GM08714 (cell line): ENCODE measurements at regions not wholly inside any gene's neighbourhood (a gene's known extent, or its start where the extent isn't known, plus 50 kb on each side); places are given as distances from the start of the nearest gene placed in this dataset.
"Not testable (repeated sequence)": the region's sequence is repeated elsewhere in the genome, so short reads cannot be mapped to it uniquely, and the experiment has no call there.

ENCODE experiments used
- H3K4me3 ChIP-seq: fragments of 200-500 bp; sonication (Bioruptor generic); 2 replicates; pipeline ENCODE4 v1.5.1; 2014; ENCODE audit warnings: mild to moderate bottlenecking, low read length, inconsistent platforms
- ZNF274 ChIP-seq: IDR thresholded peaks from 2 replicates; pipeline ENCODE4 v1.6.1; 2012; ENCODE audit warnings: mild to moderate bottlenecking, low read depth, low read length

DNA sequence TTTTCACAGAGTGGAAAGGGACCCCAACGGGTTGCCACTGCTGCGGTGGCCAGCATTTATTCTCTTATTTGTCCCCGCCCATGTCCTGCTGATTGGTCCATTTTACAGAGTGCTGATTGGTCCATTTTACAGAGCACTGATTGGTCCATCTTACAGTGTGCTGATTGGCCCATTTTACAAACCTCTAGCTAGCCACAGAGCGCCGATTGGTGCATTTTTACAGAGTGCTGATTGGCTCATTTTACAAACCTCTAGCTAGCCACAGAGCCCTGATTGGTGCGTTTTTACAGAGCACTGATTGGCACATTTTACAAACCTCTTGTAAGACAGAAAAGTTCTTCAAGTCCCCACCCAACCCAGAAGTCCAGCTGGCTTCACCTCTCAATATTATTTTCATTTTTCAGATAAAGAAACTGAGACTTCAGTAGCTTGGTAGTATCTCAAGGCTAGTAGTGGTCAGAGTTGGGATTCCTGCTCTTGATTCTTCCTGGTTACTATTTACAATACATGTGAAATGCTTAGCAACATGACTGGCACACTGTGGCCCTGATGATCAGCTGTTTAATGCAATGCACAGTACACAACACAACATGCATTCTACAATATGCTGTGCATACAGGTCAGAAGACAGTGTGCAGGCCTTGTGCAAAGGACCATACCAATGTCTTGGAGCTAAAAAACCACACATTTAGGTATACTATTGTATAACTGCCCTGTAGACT, 63.6 kb upstream of the BOD1 start:
- no peak for TF ChIP-seq ZNF274

DNA sequence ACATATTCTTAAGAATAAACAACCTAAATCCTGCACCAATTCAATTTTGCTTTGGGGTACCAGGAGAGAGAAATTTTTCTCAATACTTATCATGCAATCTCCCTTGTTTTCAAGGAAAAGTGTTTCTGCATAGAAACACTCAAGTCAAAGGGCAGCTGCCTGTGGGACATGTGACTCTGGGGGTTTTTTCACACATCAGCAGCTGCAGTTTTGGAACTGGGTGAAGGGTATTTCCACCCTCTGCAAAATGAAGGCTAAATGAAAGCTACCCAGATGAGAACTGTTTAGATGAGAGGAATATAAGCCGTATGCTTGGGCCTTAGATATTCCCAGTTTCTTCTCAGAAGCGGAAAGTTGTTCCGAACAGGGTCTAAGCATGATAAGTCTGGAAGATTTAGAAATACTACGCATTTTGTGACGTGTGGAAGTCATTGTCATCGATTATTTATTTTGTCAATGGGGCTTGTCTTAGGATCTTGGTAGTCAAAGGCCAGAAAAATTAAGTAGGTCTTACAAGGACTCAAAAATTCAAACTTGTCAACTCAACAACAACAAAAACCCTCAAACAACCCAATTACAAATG, 64.3 kb upstream of the BOD1 start:
- H3K4me3 ChIP-seq = no peak overlapping the region
- no peak for TF ChIP-seq ZNF274

More for the DNA sequence above, 63.6 kb upstream of the BOD1 start:
- H3K4me3 ChIP-seq = no peak overlapping the region

DNA sequence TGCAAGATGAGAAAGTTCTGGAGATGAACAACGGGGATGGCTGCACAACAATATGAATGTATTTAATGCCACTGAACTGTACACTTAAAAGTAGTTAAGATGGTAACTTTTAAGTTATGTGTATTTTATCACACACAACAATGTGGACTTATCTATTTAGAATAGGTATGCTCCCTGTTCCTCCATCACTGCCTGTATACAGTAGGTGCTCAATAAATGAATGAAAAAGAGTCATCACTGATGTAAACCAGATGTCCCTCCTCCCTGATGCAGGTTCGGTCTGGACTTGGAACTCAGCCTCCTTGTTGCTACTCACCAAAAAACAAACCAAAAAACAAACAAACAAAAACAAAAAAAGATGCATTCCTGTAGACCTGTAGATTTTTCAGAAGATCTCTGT, 65.9 kb upstream of the BOD1 start:
- no peak for TF ChIP-seq ZNF274
- H3K4me3 ChIP-seq = no peak overlapping the region

DNA sequence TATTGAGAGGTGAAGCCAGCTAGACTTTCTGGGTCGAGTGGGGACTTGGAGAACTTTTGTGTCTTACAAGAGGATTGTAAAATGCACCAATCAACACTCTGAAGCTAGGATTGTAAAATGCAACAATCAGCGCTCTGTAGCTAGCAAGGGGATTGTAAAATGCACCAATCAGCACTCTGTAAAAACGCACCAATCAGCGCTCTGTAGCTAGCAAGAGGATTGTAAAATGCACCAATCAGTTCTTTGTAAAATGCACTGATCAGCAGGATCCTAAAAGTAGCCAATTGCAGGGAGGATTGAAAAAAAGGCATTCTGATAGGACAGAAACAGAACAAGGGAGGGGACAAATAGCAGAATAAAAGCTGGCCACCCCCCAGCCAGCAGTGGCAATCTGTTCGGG, 68.1 kb upstream of the BOD1 start:
- H3K4me3 ChIP-seq = not testable (repeated sequence)

GRCh38 chr5:173686950-173687349, 70.5 kb upstream of the BOD1 start:
- H3K4me3 ChIP-seq = no peak overlapping the region; the same call in 1 of the 2 replicates
- TF ChIP-seq ZNF274 = no peak

GRCh38 chr5:173688703-173689102, 72.3 kb upstream of the BOD1 start:
- H3K4me3 ChIP-seq = no peak overlapping the region
- TF ChIP-seq ZNF274 = no peak

GRCh38 chr5:173689171-173689736, 72.8 kb upstream of the BOD1 start:
- peak overlapping the region; percentile 21; the same call in 1 of the 2 replicates for H3K4me3 ChIP-seq
- TF ChIP-seq ZNF274 = no peak

DNA sequence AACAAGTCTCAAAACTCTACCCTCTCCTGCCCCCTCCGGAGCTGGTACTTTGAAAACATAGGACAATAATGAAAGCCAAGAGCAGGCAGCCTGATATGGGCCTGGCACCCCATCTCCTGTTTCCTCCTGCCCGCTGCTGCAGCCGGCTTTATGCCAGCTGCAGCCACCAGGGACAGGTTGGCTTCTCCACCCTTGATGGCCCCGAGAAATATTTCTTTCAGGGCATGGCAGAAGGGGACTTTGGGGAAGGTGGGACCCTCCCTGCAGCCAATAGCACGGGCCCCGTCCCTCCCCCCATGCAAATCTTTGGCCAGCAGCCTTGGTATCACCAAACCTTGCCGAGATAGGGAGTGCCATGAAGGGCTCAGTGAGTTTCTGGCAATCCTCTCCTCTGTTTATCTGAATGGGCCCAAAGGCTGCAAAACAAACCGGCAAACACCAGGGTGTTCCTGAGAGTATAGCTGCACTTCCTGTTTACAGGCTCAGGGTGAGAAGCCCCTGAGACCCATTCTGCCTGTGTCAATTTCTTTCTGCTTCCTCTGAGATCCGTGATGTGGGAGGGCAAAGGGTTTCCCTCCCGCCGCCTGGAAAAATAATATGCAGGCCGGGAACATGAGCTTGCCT, 73.4 kb upstream of the BOD1 start:
- H3K4me3 ChIP-seq = peak overlapping the region; percentile 21; the same call in 1 of the 2 replicates
- TF ChIP-seq ZNF274 = no peak

- no peak for TF ChIP-seq ZNF274
- no peak overlapping the region for H3K4me3 ChIP-seq
Observed at GRCh38 chr5:173691931-173692330, 75.5 kb upstream of the BOD1 start.

DNA sequence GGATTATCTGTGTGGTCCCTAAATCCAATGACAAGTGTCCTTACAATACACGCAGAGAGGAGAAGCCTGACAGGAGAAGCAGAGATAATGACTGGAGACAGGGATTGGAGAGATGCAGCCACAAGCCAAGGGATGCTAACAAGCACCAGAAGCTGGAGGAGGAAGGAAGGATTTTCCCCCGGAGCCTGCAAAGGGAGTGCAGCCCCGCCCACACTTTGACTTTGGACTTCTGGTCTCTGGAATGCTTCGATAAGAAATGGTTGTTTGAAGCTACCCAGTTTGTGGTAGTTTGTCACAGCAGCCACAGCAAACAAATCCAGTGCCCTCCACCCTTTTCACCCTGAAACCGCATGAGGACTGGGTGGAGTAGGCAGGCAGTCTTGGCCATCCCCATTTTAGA, 77.2 kb upstream of the BOD1 start:
- no peak for TF ChIP-seq ZNF274
- H3K4me3 ChIP-seq = no peak overlapping the region

DNA sequence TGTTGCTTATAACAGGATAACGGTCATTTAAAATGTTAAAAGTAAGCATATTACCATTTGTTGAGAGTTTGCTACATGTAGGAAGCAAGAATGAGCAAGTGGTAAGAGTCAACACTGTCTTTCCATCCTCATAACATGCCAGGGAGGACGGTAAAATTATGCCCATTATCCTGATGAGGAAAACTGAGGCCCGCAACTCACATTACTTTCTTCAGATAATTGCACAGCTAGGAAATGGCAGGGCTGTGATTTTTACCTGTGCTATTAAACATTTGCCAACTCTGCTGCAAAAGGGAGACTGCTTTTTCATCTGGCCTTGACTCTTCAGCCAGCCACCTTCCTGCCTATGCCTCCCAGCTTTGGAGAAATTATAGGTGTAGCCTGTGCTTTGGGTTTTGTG, 79.8 kb upstream of the BOD1 start:
- no peak overlapping the region for H3K4me3 ChIP-seq
- TF ChIP-seq ZNF274 = no peak

GRCh38 chr5:173697931-173698579, 81.6 kb upstream of the BOD1 start:
- H3K4me3 ChIP-seq = no peak overlapping the region
- no peak for TF ChIP-seq ZNF274

- TF ChIP-seq ZNF274 = no peak
- H3K4me3 ChIP-seq = no peak overlapping the region
Observed at GRCh38 chr5:173699966-173700365, 83.5 kb upstream of the BOD1 start.

DNA sequence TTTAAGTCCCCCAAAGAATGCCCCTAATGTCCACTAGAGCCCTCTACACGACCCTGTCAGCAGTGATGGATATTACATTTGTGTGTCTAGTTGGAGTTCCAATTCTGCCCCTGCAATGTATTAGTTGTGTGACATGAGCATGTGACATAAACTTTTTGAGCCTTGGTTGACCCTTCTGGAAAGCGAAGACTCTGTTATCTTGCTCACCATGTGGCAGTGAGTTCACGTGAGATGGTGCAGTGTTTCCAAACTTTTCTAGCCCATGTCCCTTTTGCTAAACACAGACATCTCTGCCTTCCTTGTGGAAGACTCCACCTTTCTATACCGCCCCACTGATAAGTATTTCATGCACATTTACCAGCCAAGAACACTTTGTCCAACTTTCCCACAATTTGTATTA, 87.0 kb upstream of the BOD1 start:
- TF ChIP-seq ZNF274 = no peak
- no peak overlapping the region for H3K4me3 ChIP-seq
